SK-N-SH (cell line): ENCODE measurements at regions not wholly inside any gene's neighbourhood (a gene's known extent, or its start where the extent isn't known, plus 50 kb on each side); places are given as distances from the start of the nearest gene placed in this dataset.

Source experiments
- POLR2AphosphoS5 ChIP-seq: IDR thresholded peaks from 2 replicates; pipeline ENCODE4 v1.6.1; 2012; ENCODE audit warnings: low read depth, low read length
- RAD21 ChIP-seq: IDR thresholded peaks from 2 replicates; pipeline ENCODE4 v1.6.1; 2012; ENCODE audit warnings: mild to moderate bottlenecking, low read length
- SIN3A ChIP-seq: IDR thresholded peaks from 2 replicates; pipeline ENCODE4 v1.6.1; 2012; ENCODE audit warnings: low read depth, mild to moderate bottlenecking, low read length, moderate library complexity, borderline replicate concordance

- no peak for TF ChIP-seq RAD21
- TF ChIP-seq SIN3A, result no peak
- no peak for TF ChIP-seq POLR2AphosphoS5
Observed at GRCh38 chrX:107507744-107508117, 58.3 kb downstream of the FRMPD3 start.
